Midbrain (tissue), 1 donor: ENCODE measurements at regions not wholly inside any gene's neighbourhood (a gene's known extent, or its start where the extent isn't known, plus 50 kb on each side); places are given as distances from the start of the nearest gene placed in this dataset.

Experiments
- DNase-seq: peaks from one replicate; lab custom pipeline; 2025; lab: John Stamatoyannopoulos, UW

GRCh38 chr3:117611211-117611610 is 901.6 kb downstream of the TUSC7 start:
- DNase-seq: no peak

- no peak for DNase-seq
These were observed 906.6 kb downstream of the TUSC7 start for GRCh38 chr3:117616227-117616626.

GRCh38 chr3:117617906-117618305 is 908.3 kb downstream of the TUSC7 start:
- no peak for DNase-seq

DNA sequence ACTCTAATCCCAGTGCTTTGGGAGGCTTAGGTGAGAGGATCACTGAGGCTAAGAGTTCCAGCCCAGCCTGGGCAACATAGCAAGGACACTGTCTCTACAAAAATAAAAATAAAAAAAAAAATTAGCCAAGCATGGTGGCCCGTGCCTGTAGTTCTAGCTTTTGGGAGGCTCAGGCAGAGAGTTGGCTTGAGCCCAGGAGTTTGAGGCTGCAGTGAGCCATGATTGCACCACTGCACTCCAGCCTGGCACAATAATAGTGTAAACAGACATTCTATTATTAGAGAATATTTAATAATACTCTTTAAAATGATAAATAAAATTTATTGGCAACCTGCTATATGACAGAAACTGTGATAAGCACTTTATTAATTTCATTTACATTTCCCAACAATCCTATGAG is 908.9 kb downstream of the TUSC7 start:
- no peak for DNase-seq

DNA sequence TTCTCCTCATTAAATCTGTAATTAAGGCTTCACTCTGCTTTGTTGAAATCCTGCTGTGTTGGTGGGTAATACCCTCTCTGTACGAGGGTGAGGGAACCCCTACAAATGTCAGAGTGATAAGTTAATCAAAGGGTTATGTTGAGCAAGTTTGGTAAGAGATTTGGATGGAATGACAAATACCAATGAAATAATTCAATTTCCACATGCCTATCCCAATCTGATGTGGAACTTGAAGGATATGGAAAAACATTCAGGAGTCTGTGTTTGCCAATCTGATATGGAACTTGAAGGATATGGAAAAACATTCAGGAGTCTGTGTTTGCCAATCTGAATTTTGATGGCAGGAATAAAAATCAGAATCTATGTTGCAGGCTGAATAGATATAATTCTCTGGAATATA is 910.2 kb downstream of the TUSC7 start:
- DNase-seq: no peak

DNA sequence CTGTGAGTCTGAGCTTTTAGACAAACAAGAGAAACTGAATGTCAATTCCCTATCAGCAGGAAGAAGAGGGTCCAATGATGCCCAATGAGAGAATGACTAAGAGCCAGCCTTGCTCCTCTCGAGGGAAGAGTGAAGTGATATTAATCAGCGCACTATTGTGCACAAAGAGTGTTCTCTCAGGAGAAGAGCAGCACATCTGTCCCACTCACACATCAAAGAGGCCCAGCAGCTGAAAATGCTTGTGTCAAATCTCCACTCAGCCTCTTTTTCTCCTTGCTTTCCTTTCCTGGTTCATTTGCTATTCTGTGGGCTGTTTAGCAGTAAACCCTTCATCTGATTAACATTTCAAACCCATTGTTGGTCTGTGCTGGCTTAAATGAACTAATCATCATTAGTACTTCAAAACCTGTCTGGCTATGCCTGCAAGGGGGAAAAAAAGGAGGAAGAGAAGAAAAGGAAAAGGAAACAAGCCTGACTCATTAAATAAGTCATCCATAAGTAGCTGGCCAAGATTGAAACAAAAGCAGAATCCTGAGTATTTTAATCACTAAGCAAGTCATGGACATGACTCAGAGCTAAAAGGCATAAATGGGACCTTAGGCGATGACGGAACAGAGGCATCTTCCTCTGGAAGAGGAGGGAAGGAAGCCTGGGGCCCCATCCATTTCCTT is 912.7 kb downstream of the TUSC7 start:
- no peak for DNase-seq

DNA sequence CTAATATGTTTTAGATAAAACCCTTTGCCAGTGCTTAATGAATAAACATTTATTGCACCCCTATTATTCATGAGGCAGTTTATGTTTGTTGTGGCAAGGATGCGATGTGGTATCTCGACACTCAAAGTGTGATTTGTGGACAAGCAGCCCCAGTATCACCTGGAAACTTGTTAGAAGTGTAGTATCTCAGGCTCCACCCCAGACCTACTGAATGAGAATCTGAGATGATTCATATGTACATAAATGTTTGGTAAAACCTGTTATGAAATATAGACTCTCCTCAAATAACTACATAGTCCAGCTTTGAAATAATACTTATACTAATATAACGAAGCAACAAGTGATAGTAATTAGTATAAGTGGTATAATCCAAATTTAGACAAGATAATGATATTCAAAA is 914.8 kb downstream of the TUSC7 start:
- no peak for DNase-seq

GRCh38 chr3:117625174-117625573 is 915.6 kb downstream of the TUSC7 start:
- no peak for DNase-seq

- no peak for DNase-seq
These were observed 917.0 kb downstream of the TUSC7 start for GRCh38 chr3:117626577-117626976.

GRCh38 chr3:117628823-117629291 is 919.3 kb downstream of the TUSC7 start:
- DNase-seq: no peak

GRCh38 chr3:117629505-117629904 is 919.9 kb downstream of the TUSC7 start:
- DNase-seq: no peak

DNA sequence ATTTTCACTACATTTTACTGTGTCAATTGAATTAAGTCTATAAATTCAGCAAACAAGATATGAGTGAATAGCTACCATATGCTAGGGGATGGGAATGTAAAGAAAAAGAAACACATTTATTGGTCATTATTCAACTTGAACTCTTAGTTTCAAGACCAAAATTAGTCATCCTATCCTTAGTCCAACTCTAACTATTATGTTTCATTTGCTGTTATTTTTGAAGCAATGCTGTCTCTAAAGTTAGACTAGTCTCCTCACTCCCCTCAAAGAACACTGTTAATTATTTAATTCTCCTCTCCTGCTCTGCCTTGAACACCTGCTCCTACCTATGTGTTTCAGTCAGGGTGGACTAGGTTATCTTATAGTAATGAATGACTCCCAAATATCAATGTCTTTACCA is 920.9 kb downstream of the TUSC7 start:
- no peak for DNase-seq

DNA sequence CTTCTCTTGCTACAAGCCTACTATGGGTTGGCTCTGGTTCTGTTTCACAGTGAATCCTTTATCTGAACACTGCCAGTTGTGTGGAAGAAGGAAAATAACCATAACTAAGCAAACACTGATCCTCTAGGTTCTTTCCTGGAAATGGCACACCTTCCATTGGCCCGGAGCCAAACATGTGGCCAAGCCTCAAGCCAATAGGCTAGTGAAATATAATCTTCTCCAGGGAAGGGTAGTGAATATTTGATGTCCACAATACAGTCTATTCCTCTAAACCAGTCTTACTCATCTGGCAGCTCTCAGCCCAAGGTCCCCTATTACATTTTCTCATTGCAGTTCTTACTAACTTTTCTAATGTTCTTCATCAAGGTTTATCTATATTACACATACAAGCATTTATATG is 921.3 kb downstream of the TUSC7 start:
- DNase-seq: no peak

GRCh38 chr3:117631781-117632180 is 922.2 kb downstream of the TUSC7 start:
- no peak for DNase-seq

- no peak for DNase-seq
These were observed 922.6 kb downstream of the TUSC7 start for GRCh38 chr3:117632191-117632590.

DNA sequence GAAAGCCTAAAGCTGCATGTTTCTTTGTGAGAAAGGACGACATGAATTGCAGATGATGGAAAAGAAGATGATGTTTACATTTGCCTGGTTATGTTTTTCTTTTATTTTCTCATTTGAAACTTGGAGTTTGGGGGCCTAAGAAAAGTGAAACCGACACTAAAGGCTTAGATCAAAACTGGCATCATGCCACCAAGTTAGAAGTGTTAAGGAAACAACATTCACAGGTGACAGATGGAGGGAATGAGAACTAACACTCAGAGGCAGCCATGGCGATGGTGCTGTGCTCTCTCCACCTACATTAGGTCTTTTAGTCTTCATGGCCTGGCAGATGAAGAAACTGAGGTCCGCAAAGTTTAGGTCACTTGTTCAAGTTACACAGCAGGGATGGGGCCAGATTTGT is 923.6 kb downstream of the TUSC7 start:
- DNase-seq: no peak

DNA sequence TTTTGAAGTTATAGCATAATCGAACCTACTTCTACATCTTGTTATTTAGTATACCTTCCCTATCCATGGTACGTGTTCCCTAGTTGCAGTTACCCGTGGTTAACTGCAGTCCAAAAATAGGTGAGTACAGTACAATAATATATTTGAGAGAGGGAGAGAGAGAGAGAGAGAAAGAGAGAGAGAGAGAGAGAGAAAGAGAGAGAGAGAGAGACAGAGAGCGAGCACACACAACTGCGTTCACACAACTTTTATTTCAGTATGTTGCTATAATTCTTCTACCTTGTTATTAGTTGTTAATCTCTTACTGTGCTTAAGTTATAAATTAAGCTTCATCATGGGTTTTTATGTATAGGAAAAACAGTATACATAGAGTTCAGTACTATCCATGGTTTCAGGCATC is 928.1 kb downstream of the TUSC7 start:
- DNase-seq: no peak

DNA sequence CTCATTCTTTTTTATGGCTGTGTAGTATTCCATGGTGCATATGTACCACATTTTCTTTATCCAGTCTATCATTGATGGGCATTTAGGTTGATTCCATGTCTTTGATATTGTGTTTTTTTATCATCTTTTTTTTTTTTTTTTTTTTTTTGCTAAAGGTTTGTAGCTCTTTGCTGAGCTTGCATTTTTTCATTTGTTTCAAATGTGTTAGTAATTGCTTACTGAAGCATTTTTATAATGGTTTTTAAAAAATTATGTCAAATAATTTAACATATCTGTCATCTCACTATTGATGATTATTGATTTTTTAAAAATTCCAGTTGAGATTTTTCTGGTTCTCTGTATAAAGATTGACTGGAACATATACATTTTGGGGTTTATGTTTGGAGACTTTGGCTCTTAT is 934.6 kb downstream of the TUSC7 start:
- DNase-seq: no peak

- no peak for DNase-seq
These were observed 936.1 kb downstream of the TUSC7 start for GRCh38 chr3:117645561-117646242.

GRCh38 chr3:117647435-117647834 is 937.9 kb downstream of the TUSC7 start:
- DNase-seq: no peak

GRCh38 chr3:117651246-117651645 is 941.7 kb downstream of the TUSC7 start:
- no peak for DNase-seq

DNA sequence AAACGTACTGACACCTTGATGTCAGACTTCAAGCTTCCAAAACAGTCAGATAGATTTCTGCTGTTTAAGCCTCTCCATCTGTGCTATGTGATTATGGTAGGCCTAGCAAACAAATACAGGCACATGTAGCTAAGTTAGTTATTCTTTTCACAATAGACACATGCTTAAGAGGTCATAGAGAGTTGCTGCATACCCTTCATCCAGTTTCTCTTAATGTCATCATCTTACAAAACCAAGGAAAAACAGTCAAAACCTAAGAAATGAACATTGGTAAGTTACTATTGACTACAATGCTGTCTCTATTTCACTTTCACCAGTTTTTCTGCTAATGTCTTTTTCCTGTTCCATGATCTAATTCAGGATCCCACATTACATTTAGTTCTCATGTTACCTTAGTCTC is 946.8 kb downstream of the TUSC7 start:
- DNase-seq: no peak

DNA sequence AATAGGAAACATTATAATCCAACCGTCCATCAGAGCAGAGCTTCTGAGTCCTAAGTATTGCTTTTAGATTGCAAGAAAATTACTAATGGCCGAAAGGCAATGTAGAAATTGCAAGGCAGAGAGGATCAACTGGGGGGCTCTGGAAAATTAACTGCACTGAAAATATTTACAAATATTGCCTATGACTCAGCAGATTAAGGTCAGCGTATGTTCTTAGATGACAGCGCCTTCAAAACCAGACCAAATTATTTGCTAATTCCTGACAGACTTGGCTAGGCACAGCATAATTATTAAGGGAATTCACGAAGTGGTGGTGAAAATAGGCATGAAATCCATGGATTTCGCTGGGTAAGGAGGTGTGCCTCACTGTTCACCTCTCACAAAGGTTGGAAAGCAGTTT is 947.7 kb downstream of the TUSC7 start:
- no peak for DNase-seq
